ENCODE measurements at regions not wholly inside any gene's neighbourhood (a gene's known extent, or its start where the extent isn't known, plus 50 kb on each side); places are given as distances from the start of the nearest gene placed in this dataset.

DNA sequence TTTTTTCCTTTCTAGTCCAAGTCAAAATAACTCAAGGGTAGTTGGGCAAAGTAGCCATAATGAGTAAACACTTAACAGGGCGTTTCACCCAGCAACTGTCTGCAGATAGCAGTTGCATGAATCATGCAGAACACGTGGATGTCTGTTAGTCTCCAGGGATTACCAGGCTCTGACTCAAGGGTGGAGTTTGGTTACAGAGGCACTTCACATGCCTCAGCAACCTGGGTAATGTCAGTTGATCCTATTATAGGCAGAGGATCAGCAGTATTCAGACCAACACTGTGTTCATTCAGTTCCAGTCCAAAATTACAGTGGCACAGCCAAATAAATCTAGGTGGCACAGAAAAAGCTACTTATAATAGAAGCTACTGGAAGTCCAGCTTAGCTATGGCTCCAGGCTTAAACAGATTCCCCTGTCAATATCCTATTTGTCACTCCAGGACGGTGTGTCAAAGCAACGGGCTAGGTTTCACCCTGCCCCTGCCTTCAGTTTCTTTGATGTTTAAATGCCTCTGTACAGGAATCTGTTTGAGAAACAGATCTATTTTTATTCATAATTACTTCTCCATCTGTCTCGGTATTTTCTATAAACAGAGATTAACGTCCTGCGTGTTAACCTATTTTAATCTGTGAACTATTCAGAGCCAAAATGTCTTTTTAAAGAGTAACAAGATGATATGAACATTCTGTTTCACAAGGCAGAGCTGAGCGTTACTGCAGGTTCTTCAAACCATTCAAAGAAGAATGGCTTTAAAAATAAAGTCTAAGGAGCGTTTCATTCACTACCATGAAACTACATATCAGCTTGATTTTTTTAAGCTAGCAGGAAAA, 162.6 kb upstream of the AKR1E2 start:
- H3K4me1 ChIP-seq (ENCODE audit: insufficient read depth) = peaks cover 39% of the 10 kb centered on the region
- peak overlapping the region; percentile 95 for H3K9ac ChIP-seq
- no peaks in the 10 kb centered on the region for H4K20me1 ChIP-seq (ENCODE audit: insufficient read depth)
- DNase-seq = peak; percentile 99
- H3F3A ChIP-seq (ENCODE audit: insufficient read depth) = peaks cover 45% of the 10 kb centered on the region
- H3K27ac ChIP-seq = peak overlapping the region; percentile 100
- in situ Hi-C loops (cut with MboI) = loop anchor here (25.0 kb wide), 2 partner anchors 851 to 1426 kb away; no protein-coding TSS in a partner anchor
- H3K79me2 ChIP-seq (ENCODE audit: insufficient read depth) = no peaks in the 10 kb centered on the region
- 3 to 4% methylated on average over 9 of the region's 9 CpGs for WGBS, 2 experiments (ENCODE audit: low coverage in 1 of 2, low lambda C conversion rate in 2 of 2, missing lambda C conversion rate in 2 of 2)
- peak overlapping the region; percentile 66 for H3K4me3 ChIP-seq
- H2AFZ ChIP-seq = peak overlapping the region; percentile 86
- H3K9me2 ChIP-seq (ENCODE audit: insufficient read depth) = no peaks in the 10 kb centered on the region
- TF ChIP-seq EZH2 (IDR thresholded peaks at IDR 0.05; ENCODE audit: insufficient read depth, poor library complexity, severe bottlenecking) (no peak), EZH2phosphoT487 (IDR thresholded peaks at IDR 0.05; ENCODE audit: insufficient read depth, low read depth) (no peak)
- peak overlapping the region; percentile 91 for H3K4me2 ChIP-seq (ENCODE audit: unreplicated experiment)
- H3K36me3 ChIP-seq (ENCODE audit: low read depth) = no peaks in the 10 kb centered on the region
- no peaks in the 10 kb centered on the region for H3K9me3 ChIP-seq (ENCODE audit: low read depth)
- no peaks in the 10 kb centered on the region for H3K27me3 ChIP-seq (replicated peaks; ENCODE audit: insufficient read depth)

DNA sequence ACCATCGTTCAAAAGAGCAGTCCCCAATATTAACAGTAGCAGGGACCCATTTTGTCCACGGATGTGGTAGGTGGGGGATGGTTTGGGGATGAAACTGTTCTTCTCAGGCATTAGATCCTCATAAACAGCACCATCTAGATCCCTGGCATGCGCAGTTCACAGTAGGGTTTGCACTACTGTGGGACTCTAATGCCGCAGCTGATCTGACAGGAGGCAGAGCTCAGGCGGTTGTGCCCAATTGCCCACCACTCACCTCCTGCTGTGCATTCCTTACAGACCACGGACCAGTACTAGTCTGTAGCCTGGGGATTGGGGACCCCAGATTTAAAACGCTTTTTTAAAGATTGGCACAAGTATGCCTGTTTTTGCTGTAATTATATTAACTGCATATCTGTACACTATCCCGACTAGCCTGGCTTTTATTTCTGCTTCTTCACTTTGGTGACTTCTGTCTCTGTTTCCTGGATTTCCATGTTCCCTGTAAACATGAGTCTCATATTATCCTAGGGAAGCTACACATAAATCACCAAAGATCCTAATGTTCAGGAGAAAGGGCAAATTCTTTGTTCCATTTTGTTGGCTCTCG, 163.3 kb upstream of the AKR1E2 start:
- Histone ChIP-seq H3K9me2 (ENCODE audit: insufficient read depth) (no peaks in the 10 kb centered on the region), H3K27ac (peak overlapping the region; percentile 100), H3F3A (ENCODE audit: insufficient read depth) (peaks cover 45% of the 10 kb centered on the region), H2AFZ (peak overlapping the region; percentile 86), H3K9ac (peak overlapping the region; percentile 95), H3K27me3 (replicated peaks; ENCODE audit: insufficient read depth) (no peaks in the 10 kb centered on the region), H3K4me3 (peak overlapping the region; percentile 66), H3K79me2 (ENCODE audit: insufficient read depth) (no peaks in the 10 kb centered on the region), H3K4me2 (ENCODE audit: unreplicated experiment) (peak overlapping the region; percentile 91), H3K9me3 (ENCODE audit: low read depth) (no peaks in the 10 kb centered on the region), H3K36me3 (ENCODE audit: low read depth) (no peaks in the 10 kb centered on the region), H3K4me1 (ENCODE audit: insufficient read depth) (peaks cover 39% of the 10 kb centered on the region), H4K20me1 (ENCODE audit: insufficient read depth) (no peaks in the 10 kb centered on the region)
- peak; percentile 76 for DNase-seq
- 0 to 4% methylated on average over 9 of the region's 9 CpGs for WGBS, 2 experiments (ENCODE audit: low coverage in 1 of 2, low lambda C conversion rate in 2 of 2, missing lambda C conversion rate in 2 of 2)
- in situ Hi-C loops (cut with MboI) = loop anchor here (25.0 kb wide), 2 partner anchors 850 to 1425 kb away; no protein-coding TSS in a partner anchor
- TF ChIP-seq EZH2 (IDR thresholded peaks at IDR 0.05; ENCODE audit: insufficient read depth, poor library complexity, severe bottlenecking) = no peak
- TF ChIP-seq EZH2phosphoT487 (IDR thresholded peaks at IDR 0.05; ENCODE audit: insufficient read depth, low read depth) = no peak

- Histone ChIP-seq H3K4me3 (peak overlapping the region; percentile 66), H2AFZ (peak overlapping the region; percentile 86), H3K27me3 (replicated peaks; ENCODE audit: insufficient read depth) (no peaks in the 10 kb centered on the region), H3K9me3 (ENCODE audit: low read depth) (no peaks in the 10 kb centered on the region), H3K36me3 (ENCODE audit: low read depth) (no peaks in the 10 kb centered on the region), H3K4me1 (ENCODE audit: insufficient read depth) (peaks cover 39% of the 10 kb centered on the region), H3F3A (ENCODE audit: insufficient read depth) (peaks cover 45% of the 10 kb centered on the region), H3K9ac (peak overlapping the region; percentile 95), H3K79me2 (ENCODE audit: insufficient read depth) (no peaks in the 10 kb centered on the region), H4K20me1 (ENCODE audit: insufficient read depth) (no peaks in the 10 kb centered on the region), H3K27ac (peak overlapping the region; percentile 100), H3K9me2 (ENCODE audit: insufficient read depth) (no peaks in the 10 kb centered on the region), H3K4me2 (ENCODE audit: unreplicated experiment) (peak overlapping the region; percentile 91)
- WGBS, 2 experiments (ENCODE audit: low coverage in 1 of 2, low lambda C conversion rate in 2 of 2, missing lambda C conversion rate in 2 of 2) = 11 to 14% methylated on average over 15 to 16 of the region's 16 CpGs
- DNase-seq = peak; percentile 59
- in situ Hi-C loops (cut with MboI) = loop anchor here (25.0 kb wide), 2 partner anchors 849 to 1424 kb away; no protein-coding TSS in a partner anchor
- TF ChIP-seq EZH2phosphoT487 (IDR thresholded peaks at IDR 0.05; ENCODE audit: insufficient read depth, low read depth) (no peak), EZH2 (IDR thresholded peaks at IDR 0.05; ENCODE audit: insufficient read depth, poor library complexity, severe bottlenecking) (no peak)
These were observed 164.3 kb upstream of the AKR1E2 start for GRCh38 chr10:4661511-4662255.

DNA sequence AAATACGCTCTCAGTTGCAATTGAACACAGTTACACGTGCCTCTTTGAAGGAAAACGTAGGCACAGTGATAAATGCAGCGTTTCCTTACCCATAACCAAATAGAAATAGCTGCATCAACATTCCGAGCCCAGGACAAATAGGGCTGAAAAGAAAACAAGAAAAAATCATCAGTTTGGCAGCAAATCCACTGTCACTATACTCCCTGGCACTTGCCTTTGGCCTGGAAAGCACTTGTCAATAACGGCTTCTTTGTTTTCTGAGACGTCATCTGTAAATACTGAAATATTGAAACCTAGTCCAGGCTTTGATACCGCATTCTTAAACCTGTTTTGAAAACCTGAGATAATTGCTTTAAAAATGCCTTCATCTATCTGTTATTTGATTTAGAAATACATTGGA, 167.2 kb upstream of the AKR1E2 start:
- H3K9me3 ChIP-seq (ENCODE audit: low read depth) = no peaks in the 10 kb centered on the region
- H4K20me1 ChIP-seq (ENCODE audit: insufficient read depth) = no peaks in the 10 kb centered on the region
- peak overlapping the region; percentile 56 for H2AFZ ChIP-seq
- no peaks in the 10 kb centered on the region for H3K9me2 ChIP-seq (ENCODE audit: insufficient read depth)
- H3K27ac ChIP-seq = no peak overlapping the region
- no peak overlapping the region for H3K4me3 ChIP-seq
- H3K9ac ChIP-seq = 0 out of 2 replicates have a peak overlapping the region, but pooled peaks have one; percentile 21
- in situ Hi-C loops (cut with MboI) = loop anchor here (25.0 kb wide), 2 partner anchors 846 to 1421 kb away; no protein-coding TSS in a partner anchor
- no peaks in the 10 kb centered on the region for H3K79me2 ChIP-seq (ENCODE audit: insufficient read depth)
- no peak for TF ChIP-seq EZH2phosphoT487 (IDR thresholded peaks at IDR 0.05; ENCODE audit: insufficient read depth, low read depth)
- TF ChIP-seq EZH2 (IDR thresholded peaks at IDR 0.05; ENCODE audit: insufficient read depth, poor library complexity, severe bottlenecking) = no peak
- DNase-seq = no peak
- H3K36me3 ChIP-seq (ENCODE audit: low read depth) = no peaks in the 10 kb centered on the region
- no peak overlapping the region for H3K4me2 ChIP-seq (ENCODE audit: unreplicated experiment)
- 29 to 41% methylated on average over 8 of the region's 8 CpGs for WGBS, 2 experiments (ENCODE audit: low coverage in 1 of 2, low lambda C conversion rate in 2 of 2, missing lambda C conversion rate in 2 of 2)
- peaks cover 28% of the 10 kb centered on the region for H3F3A ChIP-seq (ENCODE audit: insufficient read depth)
- peaks cover 25% of the 10 kb centered on the region for H3K4me1 ChIP-seq (ENCODE audit: insufficient read depth)
- no peaks in the 10 kb centered on the region for H3K27me3 ChIP-seq (replicated peaks; ENCODE audit: insufficient read depth)
